Fibroblast of mammary gland (primary cell): ENCODE measurements at regions not wholly inside any gene's neighbourhood (a gene's known extent, or its start where the extent isn't known, plus 50 kb on each side); places are given as distances from the start of the nearest gene placed in this dataset.

Source experiments
- DNase-seq: peaks from one replicate; pipeline ENCODE4 v3.0.0-alpha.2; 2010; ENCODE audit warnings: low read depth
- H3K4me3 ChIP-seq: 2 replicates; pipeline ENCODE4 v1.5.1; 2011; ENCODE audit warnings: low read depth, mild to moderate bottlenecking, low read length, moderate library complexity; ENCODE audit not compliant: control insufficient read depth
- TF ChIP-seq, protein P1 (sequence below): conservative IDR thresholded peaks from 2 replicates; pipeline ENCODE4 v1.5.1; 2011; ENCODE audit warnings: low read depth, low read length, inconsistent platforms; ENCODE audit not compliant: control insufficient read depth, insufficient read depth

DNA sequence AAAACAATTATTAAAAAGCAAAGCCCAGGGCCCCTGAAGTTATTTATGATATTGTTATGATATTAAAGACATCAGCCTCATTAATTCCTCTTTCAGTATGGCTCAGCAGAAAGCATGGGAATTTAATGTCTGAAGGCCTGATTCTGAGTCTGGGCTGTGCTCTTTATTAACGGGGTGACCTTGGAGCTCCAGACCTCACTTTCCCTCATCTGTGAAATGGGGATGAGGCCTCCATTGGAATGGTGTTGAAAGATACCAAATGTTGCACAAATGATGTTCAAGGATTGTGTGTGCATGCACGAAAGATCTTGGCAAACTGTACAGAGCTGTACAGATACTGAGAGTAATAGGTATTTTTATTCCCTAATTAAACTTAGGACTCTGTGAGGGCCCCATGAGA lies 92.3 kb upstream of the PCBD1 start:
- no peak for DNase-seq
- no peak overlapping the region for H3K4me3 ChIP-seq
- TF ChIP-seq, protein P1, sequence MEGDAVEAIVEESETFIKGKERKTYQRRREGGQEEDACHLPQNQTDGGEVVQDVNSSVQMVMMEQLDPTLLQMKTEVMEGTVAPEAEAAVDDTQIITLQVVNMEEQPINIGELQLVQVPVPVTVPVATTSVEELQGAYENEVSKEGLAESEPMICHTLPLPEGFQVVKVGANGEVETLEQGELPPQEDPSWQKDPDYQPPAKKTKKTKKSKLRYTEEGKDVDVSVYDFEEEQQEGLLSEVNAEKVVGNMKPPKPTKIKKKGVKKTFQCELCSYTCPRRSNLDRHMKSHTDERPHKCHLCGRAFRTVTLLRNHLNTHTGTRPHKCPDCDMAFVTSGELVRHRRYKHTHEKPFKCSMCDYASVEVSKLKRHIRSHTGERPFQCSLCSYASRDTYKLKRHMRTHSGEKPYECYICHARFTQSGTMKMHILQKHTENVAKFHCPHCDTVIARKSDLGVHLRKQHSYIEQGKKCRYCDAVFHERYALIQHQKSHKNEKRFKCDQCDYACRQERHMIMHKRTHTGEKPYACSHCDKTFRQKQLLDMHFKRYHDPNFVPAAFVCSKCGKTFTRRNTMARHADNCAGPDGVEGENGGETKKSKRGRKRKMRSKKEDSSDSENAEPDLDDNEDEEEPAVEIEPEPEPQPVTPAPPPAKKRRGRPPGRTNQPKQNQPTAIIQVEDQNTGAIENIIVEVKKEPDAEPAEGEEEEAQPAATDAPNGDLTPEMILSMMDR = no peak

DNA sequence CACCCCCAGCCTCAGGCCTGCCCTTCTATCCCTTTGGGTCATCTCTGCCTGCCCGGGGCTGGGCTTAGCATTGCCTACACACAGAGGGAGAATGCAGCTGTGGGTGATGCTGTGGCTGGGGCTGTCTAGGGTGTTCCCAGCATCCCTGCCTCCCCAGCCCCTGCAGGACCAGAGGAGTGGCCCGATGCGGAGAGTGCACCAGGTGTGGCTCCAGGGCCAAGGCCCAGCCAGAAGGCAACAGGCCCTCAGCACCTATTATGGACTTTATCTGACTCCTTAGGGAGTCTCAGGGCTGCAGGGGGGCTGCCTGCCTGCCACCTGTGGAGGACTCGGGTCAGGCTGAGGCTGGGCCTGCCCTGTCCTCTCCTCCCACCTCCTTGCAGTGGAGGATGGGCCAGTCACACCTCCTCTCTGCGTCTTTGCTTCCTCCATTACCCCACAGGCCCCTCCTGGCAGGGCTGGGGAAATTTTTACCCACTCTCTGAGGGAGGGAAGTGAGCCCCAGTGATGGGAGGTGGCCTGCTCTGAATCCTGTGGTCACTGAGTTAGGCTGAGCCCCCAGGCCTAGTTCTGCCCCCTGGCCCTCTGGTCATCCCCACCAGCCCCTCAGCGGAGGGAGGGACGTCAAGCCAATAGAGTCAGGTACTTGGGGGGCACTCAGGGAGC lies 92.9 kb upstream of the PCBD1 start:
- DNase-seq = no peak
- TF ChIP-seq, protein P1 = no peak
- no peak overlapping the region for H3K4me3 ChIP-seq

DNA sequence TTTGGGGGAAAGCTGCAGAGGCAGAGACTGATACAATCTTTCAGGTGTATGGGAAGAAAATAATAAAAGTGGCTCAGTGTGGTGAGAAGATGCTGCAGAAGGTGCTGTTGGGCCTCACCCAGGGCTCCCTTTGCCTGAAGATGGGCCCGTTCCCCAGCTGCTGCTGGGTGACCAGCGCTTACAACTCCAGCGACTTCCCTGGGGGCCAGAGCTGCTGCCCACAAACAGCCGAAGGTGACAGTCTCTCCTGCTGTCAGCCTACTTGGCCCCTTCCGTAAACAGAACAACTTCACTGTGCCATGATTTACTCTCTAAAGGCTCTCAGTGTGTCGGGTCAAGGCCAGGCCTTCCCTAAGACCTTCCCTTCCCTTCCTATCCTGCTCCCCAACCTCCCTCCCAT lies 93.6 kb upstream of the PCBD1 start:
- DNase-seq = no peak
- TF ChIP-seq, protein P1 = no peak

DNA sequence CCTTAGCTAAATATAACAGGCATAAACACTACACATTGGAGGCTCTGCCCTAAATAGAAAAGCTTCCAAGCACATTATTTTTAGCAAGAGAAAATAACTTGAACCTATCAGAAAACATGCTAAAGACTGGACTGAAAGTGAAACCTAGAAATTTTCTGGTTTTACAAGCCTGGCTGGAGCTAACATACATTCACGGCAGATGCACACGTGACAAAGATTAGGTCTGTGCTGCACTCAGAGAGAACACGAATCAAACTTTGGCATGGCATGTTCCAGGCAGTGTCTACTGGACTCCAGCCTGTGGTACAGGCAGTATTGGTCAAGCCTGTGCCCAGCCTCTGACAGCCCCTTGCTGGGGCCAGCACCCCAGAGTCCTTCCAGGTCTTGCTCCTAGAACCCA lies 94.1 kb upstream of the PCBD1 start:
- no peak for DNase-seq
- H3K4me3 ChIP-seq = no peak overlapping the region
- TF ChIP-seq, protein P1 = no peak

More for the DNA sequence above, 93.6 kb upstream of the PCBD1 start:
- no peak overlapping the region for H3K4me3 ChIP-seq

DNA sequence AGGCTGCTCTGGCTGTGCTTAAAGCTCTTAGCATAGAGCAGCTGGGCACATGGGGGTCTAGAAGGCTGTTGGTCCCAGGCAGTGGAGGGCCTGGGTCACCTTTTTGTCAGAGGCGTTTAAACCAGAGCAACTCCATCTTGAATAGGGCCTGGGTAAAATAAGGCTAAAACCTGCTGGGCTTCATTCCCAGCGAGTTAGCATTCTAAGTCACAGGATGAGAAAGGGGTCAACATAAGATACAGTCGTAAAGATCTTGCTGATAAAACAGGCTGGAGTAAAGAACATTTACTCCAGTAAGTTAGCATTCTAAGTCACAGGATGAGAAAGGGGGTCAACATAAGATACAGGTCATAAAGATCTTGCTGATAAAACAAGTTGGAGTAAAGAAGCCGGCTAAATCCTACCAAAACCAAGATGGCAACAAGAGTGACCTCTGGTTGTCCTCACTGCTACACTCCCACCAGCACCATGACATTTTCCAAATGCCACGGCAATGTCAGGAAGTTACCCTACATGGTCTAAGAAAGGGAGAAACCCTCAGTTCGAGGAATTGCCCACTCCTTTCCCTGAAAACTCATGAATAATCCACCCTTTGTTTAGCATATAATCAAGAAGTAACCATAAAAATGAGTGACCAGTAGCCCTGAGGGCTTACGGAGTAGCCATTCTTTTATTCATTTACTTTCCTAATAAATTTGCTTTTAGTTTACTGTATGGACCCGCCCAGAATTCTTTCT lies 96.8 kb upstream of the PCBD1 start:
- no peak for DNase-seq
- TF ChIP-seq, protein P1 = no peak
- H3K4me3 ChIP-seq = no peak overlapping the region

DNA sequence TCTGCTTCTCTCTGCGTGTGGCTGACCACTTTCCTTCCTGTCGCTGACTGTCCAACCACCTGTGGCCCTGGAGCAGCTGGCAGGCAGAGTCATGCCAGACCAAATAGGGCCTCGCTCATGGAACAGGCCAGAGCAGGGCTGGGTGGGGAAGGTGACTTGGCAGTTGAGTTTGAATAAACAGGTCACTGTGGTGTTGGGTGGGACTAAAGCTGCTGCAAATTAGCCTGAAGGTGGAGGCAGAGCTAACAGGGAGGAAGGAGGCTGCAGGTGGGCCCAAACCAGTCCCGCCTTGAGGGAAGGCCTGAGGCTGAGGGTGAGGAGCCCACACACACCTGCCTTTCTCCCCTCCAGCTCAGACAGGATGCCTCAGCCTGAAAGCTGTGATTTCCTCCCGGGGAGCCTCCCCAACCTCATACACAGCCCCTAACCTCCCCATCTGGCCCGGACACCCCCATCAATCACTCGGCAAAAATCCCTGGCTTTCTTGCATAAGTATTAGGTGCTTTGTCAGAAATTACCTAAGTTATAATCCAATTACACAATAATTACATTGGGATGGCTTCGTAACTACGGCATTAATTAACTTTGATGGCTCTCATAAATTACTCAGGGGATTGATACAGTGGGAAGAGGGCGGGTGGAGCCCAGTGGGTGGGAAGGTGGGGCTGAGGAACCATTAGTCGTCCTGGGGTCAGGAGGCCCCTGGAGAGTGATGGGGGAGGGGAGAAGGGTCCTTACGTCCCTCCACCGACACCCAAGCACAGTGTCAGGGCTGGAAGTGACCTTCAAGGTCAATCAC lies 97.7 kb upstream of the PCBD1 start:
- H3K4me3 ChIP-seq = no peak overlapping the region
- TF ChIP-seq, protein P1 = no peak
- no peak for DNase-seq
